Liver (tissue), 8 donors: ENCODE measurements at regions not wholly inside any gene's neighbourhood (a gene's known extent, or its start where the extent isn't known, plus 50 kb on each side); places are given as distances from the start of the nearest gene placed in this dataset.

Experiments used
- DNase-seq: peaks from one replicate; pipeline ENCODE4 v3.0.0-alpha.2; 2017; ENCODE audit warnings: low spot score
- H3K27ac ChIP-seq, 2 donors: one replicate each; pipeline ENCODE4 v1.7.0; 2013; ENCODE audit warnings: inconsistent platforms in 2 of 2, low read length in 2 of 2, control low read depth in 1 of 2, low read depth in 1 of 2, mild to moderate bottlenecking in 1 of 2
- H3K27me3 ChIP-seq, 4 donors: one replicate each; pipeline versions ENCODE4 v1.6.1 to v1.7.0; 2013; ENCODE audit warnings: low read length in 3 of 4, inconsistent platforms in 1 of 4, mild to moderate bottlenecking in 1 of 4, moderate library complexity in 1 of 4; ENCODE audit not compliant: control insufficient read depth in 4 of 4, insufficient read depth in 4 of 4
- H3K36me3 ChIP-seq, 4 donors: one replicate each; pipeline versions ENCODE4 v1.6.1 to v1.7.0; 2013; ENCODE audit warnings: low read length in 3 of 4, mild to moderate bottlenecking in 3 of 4, low read depth in 1 of 4, moderate library complexity in 1 of 4; ENCODE audit not compliant: control insufficient read depth in 4 of 4, insufficient read depth in 3 of 4
- H3K4me1 ChIP-seq, 4 donors: one replicate each; pipeline versions ENCODE4 v1.6.1 to v1.7.0; 2013; ENCODE audit warnings: low read length in 3 of 4, mild to moderate bottlenecking in 3 of 4, moderate library complexity in 1 of 4; ENCODE audit not compliant: control insufficient read depth in 4 of 4, insufficient read depth in 4 of 4
- H3K4me3 ChIP-seq, 3 donors: one replicate each; pipeline versions ENCODE4 v1.6.1 to v1.7.0; 2013; ENCODE audit warnings: low read length in 3 of 3, control low read depth in 1 of 3, low read depth in 1 of 3, mild to moderate bottlenecking in 1 of 3
- H3K9ac ChIP-seq, 2 donors: one replicate each; pipeline ENCODE4 v1.7.0; 2013; ENCODE audit warnings: low read length in 2 of 2, mild to moderate bottlenecking in 2 of 2, moderate library complexity in 2 of 2, control low read depth in 1 of 2, low read depth in 1 of 2
- H3K9me3 ChIP-seq, 4 donors: one replicate each; pipeline versions ENCODE4 v1.6.1 to v1.7.0; 2013; ENCODE audit warnings: low read length in 3 of 4; ENCODE audit not compliant: control insufficient read depth in 4 of 4
- EGR1 ChIP-seq, 2 donors: IDR thresholded peaks; 2 replicates each; pipeline ENCODE4 v1.6.1; 2016 to 2018; ENCODE audit warnings: antibody characterized with exemption in 2 of 2, low read depth in 2 of 2
- FOXA1 ChIP-seq: IDR thresholded peaks from 2 replicates; pipeline ENCODE4 v1.6.1; 2016; ENCODE audit warnings: antibody characterized with exemption
- FOXA2 ChIP-seq: IDR thresholded peaks from 2 replicates; pipeline ENCODE4 v1.6.1; 2016; ENCODE audit warnings: antibody characterized with exemption
- GABPA ChIP-seq, 2 donors: IDR thresholded peaks in 1 of 2; conservative IDR thresholded peaks in 1 of 2; 2 replicates each; pipeline ENCODE4 v1.6.1; 2016; ENCODE audit warnings: antibody characterized with exemption in 2 of 2, mild to moderate bottlenecking in 1 of 2, moderate library complexity in 1 of 2
- HNF4A ChIP-seq, 2 donors: conservative IDR thresholded peaks; 2 replicates each; pipeline ENCODE4 v1.6.1; 2016; ENCODE audit warnings: antibody characterized with exemption in 2 of 2, mild to moderate bottlenecking in 2 of 2
- HNF4G ChIP-seq: IDR thresholded peaks from 2 replicates; pipeline ENCODE4 v1.6.1; 2016; ENCODE audit warnings: antibody characterized with exemption
- JUND ChIP-seq, 2 donors: IDR thresholded peaks; 2 replicates each; pipeline ENCODE4 v1.6.1; 2016; ENCODE audit warnings: antibody characterized with exemption in 2 of 2
- NR2F2 ChIP-seq: IDR thresholded peaks from 2 replicates; pipeline ENCODE4 v1.6.1; 2016; ENCODE audit warnings: antibody characterized with exemption
- RAD21 ChIP-seq, 2 donors: IDR thresholded peaks; 2 replicates each; pipeline ENCODE4 v1.6.1; 2016; ENCODE audit warnings: antibody characterized with exemption in 2 of 2, mild to moderate bottlenecking in 2 of 2
- RXRA ChIP-seq, 2 donors: IDR thresholded peaks; 2 replicates each; pipeline ENCODE4 v1.6.1; 2017 to 2018; ENCODE audit warnings: antibody characterized with exemption in 2 of 2, mild to moderate bottlenecking in 1 of 2
- SP1 ChIP-seq: IDR thresholded peaks from 2 replicates; pipeline ENCODE4 v1.6.1; 2018; ENCODE audit warnings: antibody characterized with exemption, mild to moderate bottlenecking
- TAF1 ChIP-seq: conservative IDR thresholded peaks from 2 replicates; pipeline ENCODE4 v1.6.1; 2016; ENCODE audit warnings: antibody characterized with exemption, mild to moderate bottlenecking
- YY1 ChIP-seq: IDR thresholded peaks from 2 replicates; pipeline ENCODE4 v1.6.1; 2016; ENCODE audit warnings: antibody characterized with exemption, mild to moderate bottlenecking
- WGBS: extraction: QIAGEN DNeasy Blood & Tissue Kit; methylation state at CpG from one replicate; pipeline ENCODE4 v1.1.7; 2013; 5-methylcytosine and 5-hydroxymethylcytosine counted together
- TF ChIP-seq, protein P1 (sequence below): fragments of 150-350 bp; IDR thresholded peaks from 2 replicates; pipeline ENCODE4 v1.5.1; 2017; ENCODE audit warnings: improper control_type of control experiment, low read depth, low read length; ENCODE audit not compliant: missing input control
- TF ChIP-seq, protein P2 (sequence below): IDR thresholded peaks from 2 replicates; pipeline ENCODE4 v1.6.1; 2016; ENCODE audit warnings: antibody characterized with exemption
- TF ChIP-seq, protein P3 (sequence below): IDR thresholded peaks from 2 replicates; pipeline ENCODE4 v1.6.1; 2016; ENCODE audit warnings: antibody characterized with exemption
- TF ChIP-seq, protein P4 (sequence below): IDR thresholded peaks from 2 replicates; pipeline ENCODE4 v1.6.1; 2016; ENCODE audit warnings: antibody characterized with exemption, mild to moderate bottlenecking
- TF ChIP-seq, protein P5 (sequence below): IDR thresholded peaks from 2 replicates; pipeline ENCODE4 v1.6.1; 2016; ENCODE audit warnings: antibody characterized with exemption
- donor health status: healthy.
- donor health status: healthy.
- donor health status: healthy.
- donor health status: healthy.
- donor health status: healthy.

DNA sequence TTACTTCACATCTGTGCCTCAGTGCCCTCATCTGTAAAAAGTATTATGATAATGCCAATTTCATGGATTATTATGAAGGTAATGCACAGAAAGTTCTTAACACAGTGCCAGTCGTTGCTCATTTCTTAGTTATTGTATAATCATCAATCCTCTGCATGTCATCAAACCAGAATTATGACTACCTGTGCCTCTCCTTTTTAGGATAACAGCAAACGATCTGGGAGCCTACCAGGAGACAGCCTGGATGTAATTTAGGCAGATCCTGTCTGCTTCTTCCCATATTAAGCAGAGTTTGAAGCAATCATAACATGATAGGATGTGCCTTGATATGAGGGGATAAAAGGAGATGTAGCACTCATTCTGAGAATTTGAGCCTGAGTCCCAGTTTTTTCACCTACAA, 177.4 kb upstream of the DPT start:
- Histone ChIP-seq H3K36me3 (no peaks in the 10 kb centered on the region), H3K27me3 (no peaks in the 10 kb centered on the region), H3K4me3 (no peak overlapping the region), H3K9me3 (no peaks in the 10 kb centered on the region), H3K4me1 (no peaks in the 10 kb centered on the region), H3K27ac (no peak overlapping the region), H3K9ac (no peak overlapping the region)
- 80% methylated on average over 2 of the region's 2 CpGs for WGBS
- TF ChIP-seq RXRA (IDR thresholded peaks at IDR 0.05) (no peak), SP1 (no peak), FOXA1 (no peak), HNF4G (no peak), EGR1 (IDR thresholded peaks at IDR 0.05; ENCODE audit: low read depth in 2 of 2) (no peak), TAF1 (no peak), JUND (IDR thresholded peaks at IDR 0.05) (no peak), NR2F2 (no peak), YY1 (no peak), HNF4A (conservative IDR thresholded peaks at IDR 0.05) (no peak), GABPA (IDR thresholded peaks at IDR 0.05 in 1 of 2, conservative IDR thresholded peaks at IDR 0.05 in 1 of 2) (no peak), FOXA2 (no peak), RAD21 (IDR thresholded peaks at IDR 0.05) (no peak)
- TF ChIP-seq, protein P1, sequence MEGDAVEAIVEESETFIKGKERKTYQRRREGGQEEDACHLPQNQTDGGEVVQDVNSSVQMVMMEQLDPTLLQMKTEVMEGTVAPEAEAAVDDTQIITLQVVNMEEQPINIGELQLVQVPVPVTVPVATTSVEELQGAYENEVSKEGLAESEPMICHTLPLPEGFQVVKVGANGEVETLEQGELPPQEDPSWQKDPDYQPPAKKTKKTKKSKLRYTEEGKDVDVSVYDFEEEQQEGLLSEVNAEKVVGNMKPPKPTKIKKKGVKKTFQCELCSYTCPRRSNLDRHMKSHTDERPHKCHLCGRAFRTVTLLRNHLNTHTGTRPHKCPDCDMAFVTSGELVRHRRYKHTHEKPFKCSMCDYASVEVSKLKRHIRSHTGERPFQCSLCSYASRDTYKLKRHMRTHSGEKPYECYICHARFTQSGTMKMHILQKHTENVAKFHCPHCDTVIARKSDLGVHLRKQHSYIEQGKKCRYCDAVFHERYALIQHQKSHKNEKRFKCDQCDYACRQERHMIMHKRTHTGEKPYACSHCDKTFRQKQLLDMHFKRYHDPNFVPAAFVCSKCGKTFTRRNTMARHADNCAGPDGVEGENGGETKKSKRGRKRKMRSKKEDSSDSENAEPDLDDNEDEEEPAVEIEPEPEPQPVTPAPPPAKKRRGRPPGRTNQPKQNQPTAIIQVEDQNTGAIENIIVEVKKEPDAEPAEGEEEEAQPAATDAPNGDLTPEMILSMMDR: no peak
- TF ChIP-seq, protein P2, sequence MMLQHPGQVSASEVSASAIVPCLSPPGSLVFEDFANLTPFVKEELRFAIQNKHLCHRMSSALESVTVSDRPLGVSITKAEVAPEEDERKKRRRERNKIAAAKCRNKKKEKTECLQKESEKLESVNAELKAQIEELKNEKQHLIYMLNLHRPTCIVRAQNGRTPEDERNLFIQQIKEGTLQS: no peak
- TF ChIP-seq, protein P3, sequence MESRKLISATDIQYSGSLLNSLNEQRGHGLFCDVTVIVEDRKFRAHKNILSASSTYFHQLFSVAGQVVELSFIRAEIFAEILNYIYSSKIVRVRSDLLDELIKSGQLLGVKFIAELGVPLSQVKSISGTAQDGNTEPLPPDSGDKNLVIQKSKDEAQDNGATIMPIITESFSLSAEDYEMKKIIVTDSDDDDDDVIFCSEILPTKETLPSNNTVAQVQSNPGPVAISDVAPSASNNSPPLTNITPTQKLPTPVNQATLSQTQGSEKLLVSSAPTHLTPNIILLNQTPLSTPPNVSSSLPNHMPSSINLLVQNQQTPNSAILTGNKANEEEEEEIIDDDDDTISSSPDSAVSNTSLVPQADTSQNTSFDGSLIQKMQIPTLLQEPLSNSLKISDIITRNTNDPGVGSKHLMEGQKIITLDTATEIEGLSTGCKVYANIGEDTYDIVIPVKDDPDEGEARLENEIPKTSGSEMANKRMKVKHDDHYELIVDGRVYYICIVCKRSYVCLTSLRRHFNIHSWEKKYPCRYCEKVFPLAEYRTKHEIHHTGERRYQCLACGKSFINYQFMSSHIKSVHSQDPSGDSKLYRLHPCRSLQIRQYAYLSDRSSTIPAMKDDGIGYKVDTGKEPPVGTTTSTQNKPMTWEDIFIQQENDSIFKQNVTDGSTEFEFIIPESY: no peak
- TF ChIP-seq, protein P4, sequence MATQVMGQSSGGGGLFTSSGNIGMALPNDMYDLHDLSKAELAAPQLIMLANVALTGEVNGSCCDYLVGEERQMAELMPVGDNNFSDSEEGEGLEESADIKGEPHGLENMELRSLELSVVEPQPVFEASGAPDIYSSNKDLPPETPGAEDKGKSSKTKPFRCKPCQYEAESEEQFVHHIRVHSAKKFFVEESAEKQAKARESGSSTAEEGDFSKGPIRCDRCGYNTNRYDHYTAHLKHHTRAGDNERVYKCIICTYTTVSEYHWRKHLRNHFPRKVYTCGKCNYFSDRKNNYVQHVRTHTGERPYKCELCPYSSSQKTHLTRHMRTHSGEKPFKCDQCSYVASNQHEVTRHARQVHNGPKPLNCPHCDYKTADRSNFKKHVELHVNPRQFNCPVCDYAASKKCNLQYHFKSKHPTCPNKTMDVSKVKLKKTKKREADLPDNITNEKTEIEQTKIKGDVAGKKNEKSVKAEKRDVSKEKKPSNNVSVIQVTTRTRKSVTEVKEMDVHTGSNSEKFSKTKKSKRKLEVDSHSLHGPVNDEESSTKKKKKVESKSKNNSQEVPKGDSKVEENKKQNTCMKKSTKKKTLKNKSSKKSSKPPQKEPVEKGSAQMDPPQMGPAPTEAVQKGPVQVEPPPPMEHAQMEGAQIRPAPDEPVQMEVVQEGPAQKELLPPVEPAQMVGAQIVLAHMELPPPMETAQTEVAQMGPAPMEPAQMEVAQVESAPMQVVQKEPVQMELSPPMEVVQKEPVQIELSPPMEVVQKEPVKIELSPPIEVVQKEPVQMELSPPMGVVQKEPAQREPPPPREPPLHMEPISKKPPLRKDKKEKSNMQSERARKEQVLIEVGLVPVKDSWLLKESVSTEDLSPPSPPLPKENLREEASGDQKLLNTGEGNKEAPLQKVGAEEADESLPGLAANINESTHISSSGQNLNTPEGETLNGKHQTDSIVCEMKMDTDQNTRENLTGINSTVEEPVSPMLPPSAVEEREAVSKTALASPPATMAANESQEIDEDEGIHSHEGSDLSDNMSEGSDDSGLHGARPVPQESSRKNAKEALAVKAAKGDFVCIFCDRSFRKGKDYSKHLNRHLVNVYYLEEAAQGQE: no peak
- TF ChIP-seq, protein P5, sequence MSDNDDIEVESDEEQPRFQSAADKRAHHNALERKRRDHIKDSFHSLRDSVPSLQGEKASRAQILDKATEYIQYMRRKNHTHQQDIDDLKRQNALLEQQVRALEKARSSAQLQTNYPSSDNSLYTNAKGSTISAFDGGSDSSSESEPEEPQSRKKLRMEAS: no peak
- no peak for DNase-seq
